ENCODE measurements at regions not wholly inside any gene's neighbourhood (a gene's known extent, or its start where the extent isn't known, plus 50 kb on each side); places are given as distances from the start of the nearest gene placed in this dataset.

DNA sequence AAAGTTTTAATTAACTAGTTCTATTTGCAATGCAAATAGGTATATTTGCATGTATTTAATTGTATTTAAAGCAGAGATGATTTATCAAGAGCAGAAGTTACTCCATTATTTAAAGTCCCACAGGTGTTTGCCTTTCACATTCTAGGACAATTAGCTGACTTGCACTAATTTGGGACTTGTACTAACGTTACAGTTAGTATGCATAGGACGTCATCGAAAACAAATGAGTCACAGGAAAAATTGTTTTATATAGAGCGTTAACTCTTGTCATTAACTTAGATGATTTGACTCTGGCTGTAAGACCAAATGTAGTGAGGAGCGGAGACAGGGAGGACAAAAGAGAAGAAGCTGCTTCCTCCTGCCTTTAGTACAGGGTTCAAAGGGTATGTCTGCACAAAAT is 126.1 kb upstream of the IFNE start:
- no peak overlapping the region for H3K4me3 ChIP-seq
- H3K27me3 ChIP-seq = no peaks in the 10 kb centered on the region
- no peaks in the 10 kb centered on the region for H3K4me1 ChIP-seq
- DNase-seq = no peak
- intact Hi-C loops (cut with DNase I; ENCODE audit: low total_unique reads) = no loop called here
- TF ChIP-seq POLR2A (IDR thresholded peaks at IDR 0.05) = no peak
- TF ChIP-seq, protein P1, sequence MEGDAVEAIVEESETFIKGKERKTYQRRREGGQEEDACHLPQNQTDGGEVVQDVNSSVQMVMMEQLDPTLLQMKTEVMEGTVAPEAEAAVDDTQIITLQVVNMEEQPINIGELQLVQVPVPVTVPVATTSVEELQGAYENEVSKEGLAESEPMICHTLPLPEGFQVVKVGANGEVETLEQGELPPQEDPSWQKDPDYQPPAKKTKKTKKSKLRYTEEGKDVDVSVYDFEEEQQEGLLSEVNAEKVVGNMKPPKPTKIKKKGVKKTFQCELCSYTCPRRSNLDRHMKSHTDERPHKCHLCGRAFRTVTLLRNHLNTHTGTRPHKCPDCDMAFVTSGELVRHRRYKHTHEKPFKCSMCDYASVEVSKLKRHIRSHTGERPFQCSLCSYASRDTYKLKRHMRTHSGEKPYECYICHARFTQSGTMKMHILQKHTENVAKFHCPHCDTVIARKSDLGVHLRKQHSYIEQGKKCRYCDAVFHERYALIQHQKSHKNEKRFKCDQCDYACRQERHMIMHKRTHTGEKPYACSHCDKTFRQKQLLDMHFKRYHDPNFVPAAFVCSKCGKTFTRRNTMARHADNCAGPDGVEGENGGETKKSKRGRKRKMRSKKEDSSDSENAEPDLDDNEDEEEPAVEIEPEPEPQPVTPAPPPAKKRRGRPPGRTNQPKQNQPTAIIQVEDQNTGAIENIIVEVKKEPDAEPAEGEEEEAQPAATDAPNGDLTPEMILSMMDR (IDR thresholded peaks at IDR 0.05) = no peak
- H3K36me3 ChIP-seq = no peaks in the 10 kb centered on the region
- no peaks in the 10 kb centered on the region for H3K9me3 ChIP-seq
- H3K27ac ChIP-seq = no peak overlapping the region

DNA sequence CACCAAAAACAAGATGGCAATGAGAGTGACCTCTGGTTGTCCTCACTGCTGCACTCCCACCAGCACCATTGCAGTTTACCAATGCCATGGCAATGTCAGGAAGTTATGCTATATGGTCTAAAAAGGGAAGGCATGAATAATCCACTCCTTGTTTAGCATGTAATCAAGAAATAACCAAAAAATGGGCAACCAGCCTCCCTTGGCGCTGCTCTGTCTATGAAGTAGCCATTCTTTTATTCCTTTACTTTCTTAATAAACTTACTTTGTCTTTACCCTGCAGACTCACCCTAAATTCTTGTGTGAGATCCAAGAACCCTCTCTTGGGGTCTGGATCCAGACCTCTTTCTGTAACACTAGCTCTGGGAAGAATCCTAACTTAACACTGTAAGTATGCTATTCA is 127.4 kb upstream of the IFNE start:
- Histone ChIP-seq H3K9me3 (no peaks in the 10 kb centered on the region), H3K27ac (no peak overlapping the region), H3K4me1 (no peaks in the 10 kb centered on the region), H3K36me3 (no peaks in the 10 kb centered on the region), H3K4me3 (no peak overlapping the region), H3K27me3 (no peaks in the 10 kb centered on the region)
- intact Hi-C loops (cut with DNase I; ENCODE audit: low total_unique reads) = no loop called here
- no peak for DNase-seq
- TF ChIP-seq, protein P1 (IDR thresholded peaks at IDR 0.05) = no peak
- TF ChIP-seq POLR2A (IDR thresholded peaks at IDR 0.05) = no peak

DNA sequence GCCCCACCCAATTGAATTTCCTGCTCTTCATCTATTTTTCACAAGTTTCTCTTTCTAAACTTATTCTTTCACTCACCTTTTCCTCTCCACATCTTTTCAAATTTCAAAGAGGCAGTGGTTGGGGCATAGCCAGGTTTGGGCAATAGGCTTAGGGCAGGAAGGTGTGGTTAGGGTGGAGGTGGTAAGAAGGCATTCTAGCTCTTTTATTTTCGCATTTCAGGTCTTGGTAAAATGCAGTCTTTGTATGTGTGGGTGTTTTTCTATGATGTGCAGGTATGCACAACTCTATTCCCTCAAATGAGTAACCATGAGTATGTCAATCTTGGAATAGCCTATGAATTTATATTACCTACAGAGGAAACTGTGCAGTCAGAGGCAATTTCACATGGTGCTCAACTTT is 129.8 kb upstream of the IFNE start:
- no peak for DNase-seq
- H3K4me3 ChIP-seq = no peak overlapping the region
- H3K9me3 ChIP-seq = no peaks in the 10 kb centered on the region
- no peaks in the 10 kb centered on the region for H3K36me3 ChIP-seq
- no peak overlapping the region for H3K27ac ChIP-seq
- no peaks in the 10 kb centered on the region for H3K4me1 ChIP-seq
- no peaks in the 10 kb centered on the region for H3K27me3 ChIP-seq
- intact Hi-C loops (cut with DNase I; ENCODE audit: low total_unique reads) = no loop called here
- TF ChIP-seq, protein P1 (IDR thresholded peaks at IDR 0.05) = no peak
- TF ChIP-seq POLR2A (IDR thresholded peaks at IDR 0.05) = no peak

DNA sequence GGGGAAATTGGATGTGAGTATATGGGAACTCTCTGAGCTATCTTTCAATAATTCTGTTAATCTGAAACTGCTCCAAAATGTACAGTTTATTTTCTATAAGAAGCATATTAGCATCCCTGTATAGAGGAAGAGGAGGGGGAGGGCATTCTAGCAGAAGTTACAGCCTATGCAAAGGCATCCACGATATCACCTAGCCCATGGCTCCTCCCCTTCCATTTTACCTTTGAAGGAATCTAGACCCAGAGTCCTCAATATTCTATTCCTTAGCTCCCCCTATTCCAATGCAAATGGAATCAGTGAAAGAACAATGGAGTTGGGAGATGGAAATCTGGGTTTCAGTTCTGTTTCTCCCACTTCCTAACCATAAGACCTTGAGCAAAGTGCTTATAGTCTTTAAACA is 132.9 kb upstream of the IFNE start:
- Histone ChIP-seq H3K4me1 (no peaks in the 10 kb centered on the region), H3K27ac (no peak overlapping the region), H3K4me3 (no peak overlapping the region), H3K9me3 (no peaks in the 10 kb centered on the region), H3K27me3 (no peaks in the 10 kb centered on the region), H3K36me3 (no peaks in the 10 kb centered on the region)
- TF ChIP-seq, protein P1 (IDR thresholded peaks at IDR 0.05) = no peak
- TF ChIP-seq POLR2A (IDR thresholded peaks at IDR 0.05) = no peak
- no peak for DNase-seq
- intact Hi-C loops (cut with DNase I; ENCODE audit: low total_unique reads) = no loop called here

DNA sequence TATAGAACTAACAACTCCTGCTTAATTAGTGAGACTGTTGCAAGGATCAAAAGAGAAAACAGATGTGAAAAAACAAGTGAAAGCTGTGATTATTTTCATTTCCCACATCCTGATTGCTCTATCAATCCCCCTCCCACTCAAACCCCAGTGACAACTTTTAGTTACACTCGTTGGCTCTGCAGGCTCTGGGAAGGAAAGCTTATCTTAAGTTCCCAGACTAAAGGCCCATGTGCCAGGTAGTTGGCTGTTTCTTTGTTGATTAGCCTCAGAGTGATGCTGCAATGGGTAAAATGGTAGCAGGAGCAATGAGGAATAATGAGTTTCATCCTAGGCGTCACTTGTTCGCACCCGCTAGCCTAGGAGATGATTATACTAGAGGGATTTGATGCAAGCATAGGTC is 133.3 kb upstream of the IFNE start:
- DNase-seq = no peak
- TF ChIP-seq, protein P1 (IDR thresholded peaks at IDR 0.05) = no peak
- no peak for TF ChIP-seq POLR2A (IDR thresholded peaks at IDR 0.05)
- no peaks in the 10 kb centered on the region for H3K36me3 ChIP-seq
- intact Hi-C loops (cut with DNase I; ENCODE audit: low total_unique reads) = no loop called here
- no peak overlapping the region for H3K27ac ChIP-seq
- H3K27me3 ChIP-seq = no peaks in the 10 kb centered on the region
- no peaks in the 10 kb centered on the region for H3K4me1 ChIP-seq
- no peaks in the 10 kb centered on the region for H3K9me3 ChIP-seq
- H3K4me3 ChIP-seq = no peak overlapping the region

Measured in uterus (tissue), 3 donors.